Stomach (tissue), 4 donors: ENCODE measurements at regions not wholly inside any gene's neighbourhood (a gene's known extent, or its start where the extent isn't known, plus 50 kb on each side); places are given as distances from the start of the nearest gene placed in this dataset.

Experiments used
- POLR2A ChIP-seq, 4 donors: fragments of 450-650 bp; IDR thresholded peaks; one replicate each; pipeline ENCODE4 v1.6.1; 2016; ENCODE audit warnings: antibody characterized with exemption in 4 of 4, control low read depth in 2 of 4, mild to moderate bottlenecking in 1 of 4, moderate library complexity in 1 of 4
- TF ChIP-seq, protein P1 (sequence below), 7 experiments: fragments of 450-650 bp in 4 of 7; fragments of 200-600 bp in 3 of 7; sonication (generic) in 3 of 7; IDR thresholded peaks; one replicate each; pipeline ENCODE4 v1.5.1; 2016 to 2019; ENCODE audit warnings: antibody characterized with exemption in 7 of 7, control low read depth in 2 of 7, mild to moderate bottlenecking in 1 of 7

DNA sequence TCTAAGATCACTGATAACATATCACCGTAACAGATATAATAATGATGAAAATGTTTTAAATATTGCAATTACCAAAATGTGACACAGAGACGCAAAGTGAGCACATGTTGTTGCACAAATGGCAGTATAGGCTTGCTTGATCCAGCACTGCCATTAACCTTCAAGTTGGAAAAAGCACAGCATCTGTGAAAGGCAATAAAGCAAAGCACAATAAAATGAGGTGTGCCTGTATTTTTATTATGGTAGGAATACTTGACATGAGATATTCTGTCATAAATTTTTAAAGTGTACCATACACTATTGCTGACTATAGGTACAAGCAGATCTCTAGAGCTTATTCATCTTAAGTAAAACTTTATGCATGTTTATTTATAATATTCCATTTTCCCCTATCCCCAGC, 312.2 kb downstream of the PTH2R start:
- TF ChIP-seq, protein P1, sequence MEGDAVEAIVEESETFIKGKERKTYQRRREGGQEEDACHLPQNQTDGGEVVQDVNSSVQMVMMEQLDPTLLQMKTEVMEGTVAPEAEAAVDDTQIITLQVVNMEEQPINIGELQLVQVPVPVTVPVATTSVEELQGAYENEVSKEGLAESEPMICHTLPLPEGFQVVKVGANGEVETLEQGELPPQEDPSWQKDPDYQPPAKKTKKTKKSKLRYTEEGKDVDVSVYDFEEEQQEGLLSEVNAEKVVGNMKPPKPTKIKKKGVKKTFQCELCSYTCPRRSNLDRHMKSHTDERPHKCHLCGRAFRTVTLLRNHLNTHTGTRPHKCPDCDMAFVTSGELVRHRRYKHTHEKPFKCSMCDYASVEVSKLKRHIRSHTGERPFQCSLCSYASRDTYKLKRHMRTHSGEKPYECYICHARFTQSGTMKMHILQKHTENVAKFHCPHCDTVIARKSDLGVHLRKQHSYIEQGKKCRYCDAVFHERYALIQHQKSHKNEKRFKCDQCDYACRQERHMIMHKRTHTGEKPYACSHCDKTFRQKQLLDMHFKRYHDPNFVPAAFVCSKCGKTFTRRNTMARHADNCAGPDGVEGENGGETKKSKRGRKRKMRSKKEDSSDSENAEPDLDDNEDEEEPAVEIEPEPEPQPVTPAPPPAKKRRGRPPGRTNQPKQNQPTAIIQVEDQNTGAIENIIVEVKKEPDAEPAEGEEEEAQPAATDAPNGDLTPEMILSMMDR (IDR thresholded peaks at IDR 0.05) = no peak
- no peak for TF ChIP-seq POLR2A (IDR thresholded peaks at IDR 0.05)
